Panc1 (cell line): ENCODE measurements at regions not wholly inside any gene's neighbourhood (a gene's known extent, or its start where the extent isn't known, plus 50 kb on each side); places are given as distances from the start of the nearest gene placed in this dataset.

ENCODE experiments used
- ATAC-seq: fragments of 200-7000 bp; cut with Tn5 transposase; 2 replicates; pipeline ENCODE4 v1.9.1; 2020; ENCODE audit warnings: mild to moderate bottlenecking, moderate library complexity
- BruUV-seq: library from RNA; stranded (reverse); fragments of 400-500 nt; replicated peaks from 2 replicates; lab custom pipeline; 2021; lab: Mats Ljungman, UMichigan
- CTCF ChIA-PET: fragments of 300-600 bp; sonication (Branson Sonifier 250); formaldehyde crosslinking; loops from one replicate; lab custom pipeline; 2022; ENCODE audit warnings: antibody characterized with exemption; lab: Charles Lee
- POLR2A ChIA-PET: fragments of 300-600 bp; sonication (Branson Sonifier 250); formaldehyde crosslinking; loops from one replicate; lab custom pipeline; 2022; ENCODE audit warnings: antibody characterized with exemption; lab: Charles Lee
- DNase-seq: peaks from one replicate; pipeline ENCODE4 v3.0.0-alpha.2; 2010; ENCODE audit warnings: low read depth, low spot score
- H3K27ac ChIP-seq: 2 replicates; pipeline ENCODE4 v1.5.1; 2011; ENCODE audit warnings: mild to moderate bottlenecking, low read length, inconsistent platforms
- H3K27me3 ChIP-seq: fragments of 200-500 bp; sonication (Bioruptor generic); 2 replicates; pipeline ENCODE4 v1.6.0; 2014; ENCODE audit warnings: low read length, inconsistent platforms; ENCODE audit not compliant: control insufficient read depth, insufficient read depth
- H3K36me3 ChIP-seq: fragments of 200-500 bp; sonication (Bioruptor generic); 2 replicates; pipeline ENCODE4 v1.5.1; 2014; ENCODE audit warnings: inconsistent platforms, mild to moderate bottlenecking, low read length, moderate library complexity; ENCODE audit not compliant: control insufficient read depth, insufficient read depth
- H3K4me1 ChIP-seq: 2 replicates; pipeline ENCODE4 v1.5.1; 2011; ENCODE audit warnings: inconsistent platforms, mild to moderate bottlenecking, low read length, moderate library complexity; ENCODE audit not compliant: control insufficient read depth, insufficient read depth
- H3K4me3 ChIP-seq, 2 experiments: 2 replicates each; pipeline ENCODE4 v1.5.1; 2011 to 2012; ENCODE audit warnings: low read depth in 2 of 2, low read length in 2 of 2, mild to moderate bottlenecking in 2 of 2, inconsistent platforms in 1 of 2, moderate library complexity in 1 of 2
- H3K9me3 ChIP-seq: fragments of 200-500 bp; sonication (Bioruptor generic); 2 replicates; pipeline ENCODE4 v1.5.1; 2014; ENCODE audit warnings: low read depth, mild to moderate bottlenecking, inconsistent platforms, low read length, moderate library complexity; ENCODE audit not compliant: control insufficient read depth, insufficient read depth
- CTCF ChIP-seq: fragments of 450-650 bp; IDR thresholded peaks from 2 replicates; pipeline ENCODE4 v1.5.1; 2017; ENCODE audit warnings: mild to moderate bottlenecking
- POLR2AphosphoS5 ChIP-seq: IDR thresholded peaks from 2 replicates; pipeline ENCODE4 v1.6.1; 2012; ENCODE audit warnings: mild to moderate bottlenecking, low read depth, low read length, moderate library complexity
- SIN3A ChIP-seq: IDR thresholded peaks from 2 replicates; pipeline ENCODE4 v1.6.1; 2012; ENCODE audit warnings: low read depth, mild to moderate bottlenecking, low read length, moderate library complexity, borderline replicate concordance; ENCODE audit not compliant: insufficient read depth
- TCF7L2 ChIP-seq: IDR thresholded peaks from 2 replicates; pipeline ENCODE4 v1.6.1; 2011; ENCODE audit warnings: mild to moderate bottlenecking, low read depth, low read length, inconsistent platforms
- in situ Hi-C: cut with HindIII; loops from 2 replicates; pipeline ENCODE4 v1.10.0; 2016; ENCODE audit warnings: low sequenced_read_pairs, low pct_unique_long_range_greater_than_20kb
- intact Hi-C: fragments of 100-400 bp; cut with micrococcal nuclease; formaldehyde crosslinking; loops from one replicate; pipeline ENCODE4 v1.10.0; 2022; ENCODE audit not compliant: unreplicated experiment
- TF ChIP-seq, protein P1 (sequence below), 2 experiments: IDR thresholded peaks; 2 replicates each; pipeline ENCODE4 v1.6.1; 2011 to 2012; ENCODE audit warnings: low read depth in 2 of 2, control low read depth in 1 of 2, low read length in 1 of 2, mild to moderate bottlenecking in 1 of 2, moderate library complexity in 1 of 2; ENCODE audit not compliant: insufficient read depth in 1 of 2

DNA sequence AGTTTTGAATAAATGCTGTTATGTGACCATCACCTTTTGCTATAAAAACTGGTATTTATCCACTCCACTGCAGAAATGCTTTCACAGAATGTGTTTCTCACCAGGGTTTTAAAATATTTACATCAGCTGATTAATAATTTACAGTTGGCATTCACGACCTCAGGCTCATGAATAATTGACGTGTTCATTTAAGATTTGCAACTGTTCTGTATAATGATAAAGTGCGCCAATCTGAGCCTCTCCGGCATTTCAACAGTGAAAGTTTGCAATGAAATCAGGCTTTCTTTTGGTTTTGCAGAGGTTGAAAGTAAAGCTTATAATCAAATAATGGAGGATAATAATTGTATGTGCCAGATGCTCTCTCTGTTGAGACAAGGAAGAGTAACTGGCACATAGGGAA is 434.9 kb downstream of the ICE1 start:
- CTCF ChIA-PET = no interaction called here
- Histone ChIP-seq H3K27me3 (no peaks in the 10 kb centered on the region), H3K27ac (no peak overlapping the region), H3K4me3 (no peak overlapping the region), H3K4me1 (no peaks in the 10 kb centered on the region), H3K9me3 (no peaks in the 10 kb centered on the region), H3K36me3 (no peaks in the 10 kb centered on the region)
- POLR2A ChIA-PET = no interaction called here
- TF ChIP-seq POLR2AphosphoS5 (no peak), TCF7L2 (no peak), SIN3A (no peak), CTCF (no peak)
- TF ChIP-seq, protein P1, sequence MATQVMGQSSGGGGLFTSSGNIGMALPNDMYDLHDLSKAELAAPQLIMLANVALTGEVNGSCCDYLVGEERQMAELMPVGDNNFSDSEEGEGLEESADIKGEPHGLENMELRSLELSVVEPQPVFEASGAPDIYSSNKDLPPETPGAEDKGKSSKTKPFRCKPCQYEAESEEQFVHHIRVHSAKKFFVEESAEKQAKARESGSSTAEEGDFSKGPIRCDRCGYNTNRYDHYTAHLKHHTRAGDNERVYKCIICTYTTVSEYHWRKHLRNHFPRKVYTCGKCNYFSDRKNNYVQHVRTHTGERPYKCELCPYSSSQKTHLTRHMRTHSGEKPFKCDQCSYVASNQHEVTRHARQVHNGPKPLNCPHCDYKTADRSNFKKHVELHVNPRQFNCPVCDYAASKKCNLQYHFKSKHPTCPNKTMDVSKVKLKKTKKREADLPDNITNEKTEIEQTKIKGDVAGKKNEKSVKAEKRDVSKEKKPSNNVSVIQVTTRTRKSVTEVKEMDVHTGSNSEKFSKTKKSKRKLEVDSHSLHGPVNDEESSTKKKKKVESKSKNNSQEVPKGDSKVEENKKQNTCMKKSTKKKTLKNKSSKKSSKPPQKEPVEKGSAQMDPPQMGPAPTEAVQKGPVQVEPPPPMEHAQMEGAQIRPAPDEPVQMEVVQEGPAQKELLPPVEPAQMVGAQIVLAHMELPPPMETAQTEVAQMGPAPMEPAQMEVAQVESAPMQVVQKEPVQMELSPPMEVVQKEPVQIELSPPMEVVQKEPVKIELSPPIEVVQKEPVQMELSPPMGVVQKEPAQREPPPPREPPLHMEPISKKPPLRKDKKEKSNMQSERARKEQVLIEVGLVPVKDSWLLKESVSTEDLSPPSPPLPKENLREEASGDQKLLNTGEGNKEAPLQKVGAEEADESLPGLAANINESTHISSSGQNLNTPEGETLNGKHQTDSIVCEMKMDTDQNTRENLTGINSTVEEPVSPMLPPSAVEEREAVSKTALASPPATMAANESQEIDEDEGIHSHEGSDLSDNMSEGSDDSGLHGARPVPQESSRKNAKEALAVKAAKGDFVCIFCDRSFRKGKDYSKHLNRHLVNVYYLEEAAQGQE (IDR thresholded peaks at IDR 0.05; ENCODE audit: insufficient read depth in 1 of 2, low read depth in 2 of 2, low read length in 1 of 2) = no peak
- BruUV-seq = no TSS peak
- in situ Hi-C loops (no loop called here), intact Hi-C loops (no loop called here)
- DNase-seq = no peak
- ATAC-seq = no peak

DNA sequence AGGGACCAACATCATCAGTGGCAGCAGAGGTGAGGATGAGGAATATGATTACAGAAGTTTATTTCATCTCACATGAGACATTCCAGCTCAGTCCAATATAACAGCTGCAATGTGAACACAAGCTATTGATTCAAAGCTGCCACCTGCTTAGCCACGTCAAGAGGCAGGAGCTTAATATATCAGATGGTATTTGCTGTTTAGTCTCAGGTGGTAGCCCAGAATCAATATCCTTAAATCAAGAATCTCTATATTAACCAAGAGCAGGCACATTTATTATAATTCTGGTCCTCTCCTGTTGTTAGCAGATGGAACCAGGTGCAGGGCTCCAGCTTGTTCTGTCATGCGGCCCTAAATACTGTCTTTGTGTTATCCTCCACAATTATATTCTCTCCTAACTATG is 431.6 kb downstream of the ICE1 start:
- intact Hi-C loops (no loop called here), in situ Hi-C loops (no loop called here)
- H3K27ac ChIP-seq = no peak overlapping the region
- no TSS peak for BruUV-seq
- ChIA-PET POLR2A (no interaction called here), CTCF (no interaction called here)
- H3K9me3 ChIP-seq = no peaks in the 10 kb centered on the region
- no peak for DNase-seq
- no peaks in the 10 kb centered on the region for H3K27me3 ChIP-seq
- TF ChIP-seq POLR2AphosphoS5 = no peak
- TF ChIP-seq, protein P1 (IDR thresholded peaks at IDR 0.05; ENCODE audit: insufficient read depth in 1 of 2, low read depth in 2 of 2, low read length in 1 of 2) = no peak
- no peak for TF ChIP-seq CTCF
- TF ChIP-seq TCF7L2 = no peak
- TF ChIP-seq SIN3A = no peak
- H3K36me3 ChIP-seq = no peaks in the 10 kb centered on the region
- no peaks in the 10 kb centered on the region for H3K4me1 ChIP-seq
- ATAC-seq = no peak
- no peak overlapping the region for H3K4me3 ChIP-seq
